ENCODE measurements at regions not wholly inside any gene's neighbourhood (a gene's known extent, or its start where the extent isn't known, plus 50 kb on each side); places are given as distances from the start of the nearest gene placed in this dataset.

DNA sequence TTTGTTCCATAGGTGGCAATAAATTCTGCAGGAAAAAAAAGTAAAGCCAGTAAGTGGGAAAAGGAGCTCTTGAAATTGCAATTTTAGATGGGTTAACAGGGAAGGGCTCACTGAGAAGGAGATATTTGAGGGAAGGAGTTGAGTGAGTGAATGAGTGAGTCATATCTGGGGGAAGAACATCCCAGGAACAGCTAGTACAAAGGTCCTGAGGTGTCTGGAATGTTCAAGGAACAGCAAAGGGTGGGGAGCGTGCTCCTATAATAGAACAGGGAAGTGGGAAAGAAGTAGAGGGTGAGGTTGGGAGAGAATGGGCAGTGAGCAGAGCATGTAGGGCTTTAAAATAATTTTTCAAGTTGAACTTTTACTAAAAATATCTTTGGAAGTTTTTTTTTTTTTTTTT lies 68.0 kb upstream of the PSME4 start:
- TF ChIP-seq, protein P1, sequence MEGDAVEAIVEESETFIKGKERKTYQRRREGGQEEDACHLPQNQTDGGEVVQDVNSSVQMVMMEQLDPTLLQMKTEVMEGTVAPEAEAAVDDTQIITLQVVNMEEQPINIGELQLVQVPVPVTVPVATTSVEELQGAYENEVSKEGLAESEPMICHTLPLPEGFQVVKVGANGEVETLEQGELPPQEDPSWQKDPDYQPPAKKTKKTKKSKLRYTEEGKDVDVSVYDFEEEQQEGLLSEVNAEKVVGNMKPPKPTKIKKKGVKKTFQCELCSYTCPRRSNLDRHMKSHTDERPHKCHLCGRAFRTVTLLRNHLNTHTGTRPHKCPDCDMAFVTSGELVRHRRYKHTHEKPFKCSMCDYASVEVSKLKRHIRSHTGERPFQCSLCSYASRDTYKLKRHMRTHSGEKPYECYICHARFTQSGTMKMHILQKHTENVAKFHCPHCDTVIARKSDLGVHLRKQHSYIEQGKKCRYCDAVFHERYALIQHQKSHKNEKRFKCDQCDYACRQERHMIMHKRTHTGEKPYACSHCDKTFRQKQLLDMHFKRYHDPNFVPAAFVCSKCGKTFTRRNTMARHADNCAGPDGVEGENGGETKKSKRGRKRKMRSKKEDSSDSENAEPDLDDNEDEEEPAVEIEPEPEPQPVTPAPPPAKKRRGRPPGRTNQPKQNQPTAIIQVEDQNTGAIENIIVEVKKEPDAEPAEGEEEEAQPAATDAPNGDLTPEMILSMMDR (IDR thresholded peaks at IDR 0.05; ENCODE audit: insufficient read depth, low read length, poor library complexity, severe bottlenecking), result no peak
- no peak for TF ChIP-seq EZH2phosphoT487 (conservative IDR thresholded peaks at IDR 0.05; ENCODE audit: low read length)

Measured in SU-DHL-6 (cell line).